Fibroblast of skin of right biceps (primary cell): ENCODE measurements at regions not wholly inside any gene's neighbourhood (a gene's known extent, or its start where the extent isn't known, plus 50 kb on each side); places are given as distances from the start of the nearest gene placed in this dataset.
"Not testable (repeated sequence)": the region's sequence is repeated elsewhere in the genome, so short reads cannot be mapped to it uniquely, and the experiment has no call there.

Experiments used
- DNase-seq: peaks from one replicate; pipeline ENCODE4 v3.0.0-alpha.2; 2013

- no peak for DNase-seq
Observed at GRCh38 chr2:167572883-167573619, 674.3 kb downstream of the STK39 start.

- DNase-seq = no peak
Observed at GRCh38 chr2:167570370-167570769, 677.0 kb downstream of the STK39 start.

- not testable (repeated sequence) for DNase-seq
Observed at GRCh38 chr2:167563885-167564619, 675.8 kb downstream of the XIRP2 start.

- DNase-seq = not testable (repeated sequence)
Observed at GRCh38 chr2:167558272-167558991, 670.2 kb downstream of the XIRP2 start.

GRCh38 chr2:167555098-167555720, 666.9 kb downstream of the XIRP2 start:
- no peak for DNase-seq

GRCh38 chr2:167553635-167554034, 665.4 kb downstream of the XIRP2 start:
- no peak for DNase-seq

- DNase-seq = no peak
Observed at GRCh38 chr2:167551416-167551815, 663.1 kb downstream of the XIRP2 start.

GRCh38 chr2:167550448-167550847, 662.2 kb downstream of the XIRP2 start:
- peak; percentile 12 for DNase-seq

GRCh38 chr2:167548396-167548795, 660.1 kb downstream of the XIRP2 start:
- DNase-seq = no peak

- DNase-seq = no peak
Observed at GRCh38 chr2:167544602-167545001, 656.3 kb downstream of the XIRP2 start.

GRCh38 chr2:167543721-167544120, 655.4 kb downstream of the XIRP2 start:
- DNase-seq = no peak

- DNase-seq = no peak
Observed at GRCh38 chr2:167537743-167538142, 649.5 kb downstream of the XIRP2 start.

- DNase-seq = no peak
Observed at GRCh38 chr2:167534443-167534842, 646.2 kb downstream of the XIRP2 start.

GRCh38 chr2:167524786-167525185, 636.5 kb downstream of the XIRP2 start:
- no peak for DNase-seq

- no peak for DNase-seq
Observed at GRCh38 chr2:167510071-167510759, 621.9 kb downstream of the XIRP2 start.

- peak; percentile 76 for DNase-seq
Observed at GRCh38 chr2:167509586-167509985, 621.3 kb downstream of the XIRP2 start.

- DNase-seq = no peak
Observed at GRCh38 chr2:167508709-167509108, 620.4 kb downstream of the XIRP2 start.

- DNase-seq = peak; percentile 26
Observed at GRCh38 chr2:167506395-167506794, 618.1 kb downstream of the XIRP2 start.

GRCh38 chr2:167504695-167505094, 616.4 kb downstream of the XIRP2 start:
- no peak for DNase-seq

- no peak for DNase-seq
Observed at GRCh38 chr2:167504061-167504460, 615.8 kb downstream of the XIRP2 start.

GRCh38 chr2:167501618-167502017, 613.3 kb downstream of the XIRP2 start:
- DNase-seq = no peak

GRCh38 chr2:167493862-167494261, 605.6 kb downstream of the XIRP2 start:
- DNase-seq = no peak

GRCh38 chr2:167492486-167492885, 604.2 kb downstream of the XIRP2 start:
- peak; percentile 6 for DNase-seq
